WTC11 (cell line): ENCODE measurements at regions not wholly inside any gene's neighbourhood (a gene's known extent, or its start where the extent isn't known, plus 50 kb on each side); places are given as distances from the start of the nearest gene placed in this dataset.

Experiments used
- AFF4 ChIP-seq: sonication (generic); formaldehyde crosslinking; IDR thresholded peaks from 2 replicates; pipeline ENCODE4 v1.8.1; 2023; ENCODE audit warnings: mild to moderate bottlenecking, missing genetic modification reagents, borderline replicate concordance
- AR ChIP-seq: fragments of 250-450 bp; sonication (Bioruptor Pico); IDR thresholded peaks from 2 replicates; pipeline ENCODE4 v1.9.0; 2021; ENCODE audit warnings: mild to moderate bottlenecking
- ATF2 ChIP-seq: sonication (generic); formaldehyde crosslinking; IDR thresholded peaks from 2 replicates; pipeline ENCODE4 v1.8.1; 2022; ENCODE audit warnings: low read depth, missing genetic modification reagents, borderline replicate concordance
- CDX4 ChIP-seq: fragments of 250-450 bp; sonication (Bioruptor Pico); IDR thresholded peaks from 2 replicates; pipeline ENCODE4 v1.9.0; 2021; ENCODE audit warnings: moderate library complexity, mild to moderate bottlenecking, inconsistent platforms, borderline replicate concordance
- CTCF ChIP-seq: fragments of 200-600 bp; IDR thresholded peaks from 2 replicates; pipeline ENCODE4 v1.8.0; 2022; ENCODE audit warnings: antibody characterized with exemption
- E2F1 ChIP-seq: sonication (generic); formaldehyde crosslinking; IDR thresholded peaks from 2 replicates; pipeline ENCODE4 v1.8.0; 2022; ENCODE audit warnings: mild to moderate bottlenecking, missing genetic modification reagents
- E2F5 ChIP-seq: sonication (generic); formaldehyde crosslinking; IDR thresholded peaks from 2 replicates; pipeline ENCODE4 v1.8.1; 2022; ENCODE audit warnings: mild to moderate bottlenecking, moderate library complexity, missing genetic modification reagents
- ESRRA ChIP-seq: sonication (generic); formaldehyde crosslinking; IDR thresholded peaks from 2 replicates; pipeline ENCODE4 v1.8.1; 2022; ENCODE audit warnings: mild to moderate bottlenecking, missing genetic modification reagents, borderline replicate concordance
- GABPB1 ChIP-seq: sonication (generic); formaldehyde crosslinking; IDR thresholded peaks from 2 replicates; pipeline ENCODE4 v1.8.1; 2023; ENCODE audit warnings: mild to moderate bottlenecking, missing genetic modification reagents
- HMGA2 ChIP-seq: fragments of 250-450 bp; sonication (Bioruptor Pico); IDR thresholded peaks from 2 replicates; pipeline ENCODE4 v1.4.0; 2021; ENCODE audit warnings: mild to moderate bottlenecking, moderate library complexity
- JUN ChIP-seq: sonication (generic); formaldehyde crosslinking; IDR thresholded peaks from 2 replicates; pipeline ENCODE4 v1.8.0; 2023; ENCODE audit warnings: mild to moderate bottlenecking, missing genetic modification reagents
- MXD4 ChIP-seq: fragments of 250-450 bp; sonication (Bioruptor Pico); IDR thresholded peaks from 2 replicates; pipeline ENCODE4 v1.8.0; 2021; ENCODE audit warnings: mild to moderate bottlenecking, moderate library complexity, borderline replicate concordance
- SMAD3 ChIP-seq: sonication (generic); formaldehyde crosslinking; IDR thresholded peaks from 2 replicates; pipeline ENCODE4 v1.8.0; 2022; ENCODE audit warnings: missing genetic modification reagents, mild to moderate bottlenecking, borderline replicate concordance
- STAT6 ChIP-seq: sonication (generic); formaldehyde crosslinking; conservative IDR thresholded peaks from 2 replicates; pipeline ENCODE4 v1.8.1; 2023; ENCODE audit warnings: mild to moderate bottlenecking, low read depth, missing genetic modification reagents, moderate library complexity
- TEAD4 ChIP-seq: sonication (generic); formaldehyde crosslinking; IDR thresholded peaks from 2 replicates; pipeline ENCODE4 v1.8.0; 2022; ENCODE audit warnings: mild to moderate bottlenecking, missing genetic modification reagents
- ZNF317 ChIP-seq: sonication (generic); formaldehyde crosslinking; IDR thresholded peaks from 2 replicates; pipeline ENCODE4 v1.8.1; 2023; ENCODE audit warnings: low read depth, mild to moderate bottlenecking, moderate library complexity, missing genetic modification reagents, borderline replicate concordance
- ZNF512 ChIP-seq: sonication (generic); formaldehyde crosslinking; IDR thresholded peaks from 2 replicates; pipeline ENCODE4 v1.8.1; 2022; ENCODE audit warnings: missing genetic modification reagents, borderline replicate concordance

- TF ChIP-seq ZNF512 (CRISPR knock-in tag) (no peak), AFF4 (CRISPR knock-in tag) (no peak), CTCF (no peak), AR (no peak), STAT6 (CRISPR knock-in tag) (no peak), ESRRA (CRISPR knock-in tag) (no peak), MXD4 (CRISPR knock-in tag) (no peak), HMGA2 (CRISPR knock-in tag) (no peak), E2F5 (no peak), ZNF317 (CRISPR knock-in tag) (no peak), GABPB1 (no peak), CDX4 (CRISPR knock-in tag) (no peak), TEAD4 (CRISPR knock-in tag) (no peak), SMAD3 (CRISPR knock-in tag) (no peak), JUN (no peak), ATF2 (CRISPR knock-in tag) (no peak), E2F1 (CRISPR knock-in tag) (no peak)
Measured at GRCh38 chr1:94723463-94723862, 96.7 kb upstream of the SLC44A3 start (continued).
